Spleen (tissue), 7 donors: ENCODE measurements at regions not wholly inside any gene's neighbourhood (a gene's known extent, or its start where the extent isn't known, plus 50 kb on each side); places are given as distances from the start of the nearest gene placed in this dataset.

ENCODE experiments used
- CTCF ChIP-seq, 11 experiments: fragments of 200-600 bp in 7 of 11; fragments of 450-650 bp in 4 of 11; sonication (generic) in 4 of 11; IDR thresholded peaks in 8 of 11; conservative IDR thresholded peaks in 3 of 11; 1 replicate in 7 of 11; 2 replicates in 4 of 11; pipeline versions ENCODE4 v1.4.0 to v1.8.0; 2016 to 2021; ENCODE audit warnings: antibody characterized with exemption in 11 of 11, inconsistent platforms in 4 of 11, mild to moderate bottlenecking in 1 of 11
- POLR2A ChIP-seq, 3 donors: fragments of 450-650 bp; IDR thresholded peaks; one replicate each; pipeline ENCODE4 v1.5.1; 2017; ENCODE audit warnings: antibody characterized with exemption in 3 of 3, mild to moderate bottlenecking in 1 of 3
- POLR2AphosphoS5 ChIP-seq, 3 donors: sonication (generic); formaldehyde crosslinking; IDR thresholded peaks; one replicate each; pipeline ENCODE4 v1.5.1; 2017; ENCODE audit warnings: antibody characterized with exemption in 3 of 3
- donor health status: DM: no; HTN: no; CAD: no; lungs with moderate emphysema.
- donor health status: DM: no; HTN: no; CAD: no.
- donor health status: DM: no; HTN: no; CAD: no.

GRCh38 chr5:73359395-73359794 lies 89.2 kb downstream of the FOXD1 start:
- TF ChIP-seq CTCF (IDR thresholded peaks at IDR 0.05 in 8 of 11, conservative IDR thresholded peaks at IDR 0.05 in 3 of 11) = no peak
- no peak for TF ChIP-seq POLR2A (IDR thresholded peaks at IDR 0.05)
- TF ChIP-seq POLR2AphosphoS5 (IDR thresholded peaks at IDR 0.05) = no peak
